Hematopoietic multipotent progenitor cell treated with erythropoietin and hydrocortisone succinate and interleukin-3 and kit ligand, for 8 days (in vitro differentiated cells): ENCODE measurements at regions not wholly inside any gene's neighbourhood (a gene's known extent, or its start where the extent isn't known, plus 50 kb on each side); places are given as distances from the start of the nearest gene placed in this dataset.

Experiments used
- DNase-seq: peaks from one replicate; pipeline ENCODE4 v3.0.0-alpha.2; 2015

- no peak for DNase-seq
Measured at GRCh38 chr14:104526723-104527645, 52.6 kb upstream of the C14orf180 start.

GRCh38 chr14:104527857-104528459, 51.6 kb upstream of the C14orf180 start:
- DNase-seq = no peak

- DNase-seq = no peak
Measured at GRCh38 chr14:104528496-104528895, 51.1 kb upstream of the C14orf180 start.
